ENCODE measurements at regions not wholly inside any gene's neighbourhood (a gene's known extent, or its start where the extent isn't known, plus 50 kb on each side); places are given as distances from the start of the nearest gene placed in this dataset.
A peak's percentile ranks its signal among the peaks of the same experiment; 100 is the strongest.

DNA sequence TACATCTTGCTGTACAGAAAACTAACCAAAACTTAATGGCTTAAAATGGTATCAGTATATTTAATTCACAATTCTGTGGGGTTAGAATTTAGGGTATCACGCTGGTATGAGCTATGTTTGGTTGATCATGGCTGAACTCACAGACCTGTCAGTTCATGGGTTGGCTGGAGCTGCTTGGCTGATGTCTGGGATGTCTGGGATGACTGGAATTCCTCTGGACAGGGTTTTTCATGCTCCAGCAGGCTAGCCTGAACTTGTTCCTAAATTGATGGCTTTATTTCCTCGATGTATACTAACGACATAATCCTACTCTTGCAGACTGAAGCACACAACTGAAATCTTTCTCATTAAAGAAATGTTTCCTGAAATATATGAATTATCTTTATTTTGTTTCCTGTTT, 338.9 kb upstream of the GBE1 start:
- DNase-seq (ENCODE audit: low read depth), result peak; percentile 94
- no peak overlapping the region for H3K4me3 ChIP-seq (ENCODE audit: low read length)
- TF ChIP-seq, protein P1, sequence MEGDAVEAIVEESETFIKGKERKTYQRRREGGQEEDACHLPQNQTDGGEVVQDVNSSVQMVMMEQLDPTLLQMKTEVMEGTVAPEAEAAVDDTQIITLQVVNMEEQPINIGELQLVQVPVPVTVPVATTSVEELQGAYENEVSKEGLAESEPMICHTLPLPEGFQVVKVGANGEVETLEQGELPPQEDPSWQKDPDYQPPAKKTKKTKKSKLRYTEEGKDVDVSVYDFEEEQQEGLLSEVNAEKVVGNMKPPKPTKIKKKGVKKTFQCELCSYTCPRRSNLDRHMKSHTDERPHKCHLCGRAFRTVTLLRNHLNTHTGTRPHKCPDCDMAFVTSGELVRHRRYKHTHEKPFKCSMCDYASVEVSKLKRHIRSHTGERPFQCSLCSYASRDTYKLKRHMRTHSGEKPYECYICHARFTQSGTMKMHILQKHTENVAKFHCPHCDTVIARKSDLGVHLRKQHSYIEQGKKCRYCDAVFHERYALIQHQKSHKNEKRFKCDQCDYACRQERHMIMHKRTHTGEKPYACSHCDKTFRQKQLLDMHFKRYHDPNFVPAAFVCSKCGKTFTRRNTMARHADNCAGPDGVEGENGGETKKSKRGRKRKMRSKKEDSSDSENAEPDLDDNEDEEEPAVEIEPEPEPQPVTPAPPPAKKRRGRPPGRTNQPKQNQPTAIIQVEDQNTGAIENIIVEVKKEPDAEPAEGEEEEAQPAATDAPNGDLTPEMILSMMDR (IDR thresholded peaks at IDR 0.05; ENCODE audit: insufficient read depth, low read depth, low read length, missing control alignments), result no peak

DNA sequence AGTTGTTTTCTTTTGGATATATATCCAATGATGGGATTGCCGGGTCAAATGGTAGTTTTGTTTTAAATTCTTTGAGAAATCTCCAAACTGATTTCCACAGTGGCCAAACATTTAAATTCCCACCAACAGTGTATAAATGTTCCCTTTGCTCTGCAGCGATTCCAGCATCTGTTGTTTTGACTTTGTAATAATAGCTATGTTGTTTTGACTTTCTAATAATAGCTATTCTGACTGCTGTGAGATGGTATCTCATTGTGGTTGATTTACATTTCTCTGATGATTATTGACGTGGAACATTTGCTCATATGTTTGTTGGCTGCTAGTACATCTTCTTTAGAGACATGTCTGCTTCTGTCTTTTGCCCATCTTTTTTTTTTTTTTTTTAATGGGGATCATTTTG, 332.2 kb upstream of the GBE1 start:
- H3K4me3 ChIP-seq (ENCODE audit: low read length), result no peak overlapping the region
- DNase-seq (ENCODE audit: low read depth), result no peak
- TF ChIP-seq, protein P1 (IDR thresholded peaks at IDR 0.05; ENCODE audit: insufficient read depth, low read depth, low read length, missing control alignments), result no peak

DNA sequence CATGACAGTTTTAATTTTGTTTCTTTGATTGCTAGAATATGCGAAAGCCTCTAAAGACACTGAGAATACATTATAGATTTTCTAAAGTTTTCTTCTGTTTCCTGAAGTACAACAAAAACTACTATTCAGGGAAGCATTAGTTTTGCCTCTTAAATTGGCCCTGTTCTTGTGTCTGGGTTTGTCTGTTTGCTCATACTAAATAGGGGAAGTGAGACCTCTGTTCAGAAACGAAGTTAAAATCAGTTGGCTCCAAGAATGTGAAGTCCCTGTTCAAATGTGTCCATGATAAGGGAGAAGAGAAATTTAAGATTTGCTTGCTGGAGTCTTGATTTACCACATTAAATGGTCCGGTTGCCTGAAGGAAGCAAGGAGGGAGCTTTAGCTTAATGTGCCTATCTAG, 327.3 kb upstream of the GBE1 start:
- TF ChIP-seq, protein P1 (IDR thresholded peaks at IDR 0.05; ENCODE audit: insufficient read depth, low read depth, low read length, missing control alignments), result no peak
- no peak overlapping the region for H3K4me3 ChIP-seq (ENCODE audit: low read length)
- no peak for DNase-seq (ENCODE audit: low read depth)

DNA sequence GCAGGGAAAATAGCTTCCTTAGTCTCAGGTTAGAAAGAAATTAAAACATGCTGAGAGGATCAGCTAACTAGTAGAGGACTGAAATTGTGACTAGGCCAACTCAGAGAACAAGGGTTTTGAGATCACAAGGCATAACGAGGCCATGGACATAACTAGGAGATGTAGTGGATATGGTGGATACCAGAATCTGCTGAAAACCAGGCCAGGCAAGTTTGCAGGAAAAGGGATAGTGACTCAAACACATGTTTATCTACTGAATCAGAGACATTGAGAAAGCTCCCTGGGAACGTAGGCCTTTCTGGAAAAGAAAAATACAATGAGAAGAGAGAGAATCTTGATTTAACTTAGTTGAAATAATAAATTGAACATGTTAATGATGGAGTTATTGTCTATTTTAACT, 326.5 kb upstream of the GBE1 start:
- TF ChIP-seq, protein P1 (IDR thresholded peaks at IDR 0.05; ENCODE audit: insufficient read depth, low read depth, low read length, missing control alignments), result no peak
- no peak overlapping the region for H3K4me3 ChIP-seq (ENCODE audit: low read length)
- peak; percentile 92 for DNase-seq (ENCODE audit: low read depth)

DNA sequence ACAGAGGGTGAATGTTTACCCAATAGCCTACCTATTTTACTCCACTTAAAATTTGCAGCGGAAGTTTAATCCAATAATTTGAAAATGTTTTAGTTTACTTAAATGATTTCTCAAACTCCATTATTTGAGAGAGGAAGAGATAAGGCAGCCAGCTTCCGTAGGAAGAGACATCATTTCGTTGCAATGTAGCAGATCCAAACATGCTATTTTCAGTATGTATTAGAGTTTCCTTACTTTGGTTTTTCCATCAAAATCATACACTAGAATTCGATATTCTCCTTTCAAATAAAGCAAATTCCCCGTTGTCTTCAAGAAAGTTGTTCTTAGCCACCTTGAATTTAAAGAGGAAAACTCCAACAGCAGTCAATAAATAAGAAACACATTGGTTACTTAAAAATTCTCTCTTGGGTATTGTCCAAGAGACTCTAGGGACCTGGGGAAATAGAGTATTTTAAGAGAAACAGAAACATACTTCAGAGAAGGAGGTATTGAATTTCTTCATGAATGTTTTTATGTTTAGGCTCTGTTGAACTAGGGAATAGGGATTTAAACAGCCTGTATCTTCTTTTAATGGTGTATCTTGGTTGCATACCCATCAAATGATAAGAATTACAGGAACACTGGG, 324.5 kb upstream of the GBE1 start:
- TF ChIP-seq, protein P1 (IDR thresholded peaks at IDR 0.05; ENCODE audit: insufficient read depth, low read depth, low read length, missing control alignments), result no peak
- no peak for DNase-seq (ENCODE audit: low read depth)
- H3K4me3 ChIP-seq (ENCODE audit: low read length), result no peak overlapping the region

DNA sequence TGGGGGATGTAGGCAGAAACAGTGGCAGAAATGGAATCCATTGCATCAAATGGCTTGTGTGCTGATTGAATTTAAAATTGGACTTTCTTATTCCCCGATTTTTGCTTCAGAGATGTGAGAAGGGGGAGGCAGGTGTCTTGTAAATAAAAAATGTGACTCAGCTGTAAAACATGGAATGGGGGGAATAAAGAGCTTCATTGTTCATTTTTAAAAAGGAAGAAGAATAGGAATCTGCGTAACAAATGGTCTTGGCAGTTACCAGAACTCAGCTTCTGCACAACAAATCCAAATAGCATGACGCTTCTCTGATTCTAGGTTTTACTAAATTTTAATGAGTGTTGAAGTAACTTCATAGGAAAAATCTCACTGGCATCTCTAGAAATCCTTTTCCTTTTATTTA, 323.9 kb upstream of the GBE1 start:
- TF ChIP-seq, protein P1 (IDR thresholded peaks at IDR 0.05; ENCODE audit: insufficient read depth, low read depth, low read length, missing control alignments), result no peak
- DNase-seq (ENCODE audit: low read depth), result no peak
- no peak overlapping the region for H3K4me3 ChIP-seq (ENCODE audit: low read length)

DNA sequence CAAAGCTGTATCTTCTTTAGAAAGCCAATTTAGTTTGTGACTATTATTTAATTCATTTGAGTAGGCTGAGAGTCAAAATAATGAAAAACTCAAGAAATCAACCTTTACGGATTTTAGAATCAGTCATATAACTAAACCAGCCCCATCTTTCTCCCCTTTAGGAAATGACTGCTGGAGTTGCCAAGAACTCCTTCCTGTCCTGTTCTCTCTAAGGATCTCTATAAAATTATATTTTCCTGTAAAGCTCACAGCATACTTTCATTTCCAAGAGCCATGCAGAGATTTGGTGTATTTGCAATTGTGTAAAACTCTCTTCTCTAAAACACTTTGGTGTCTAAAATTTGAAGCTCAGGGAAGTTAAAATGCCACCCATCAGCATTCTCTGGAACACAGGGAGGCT, 323.4 kb upstream of the GBE1 start:
- no peak overlapping the region for H3K4me3 ChIP-seq (ENCODE audit: low read length)
- TF ChIP-seq, protein P1 (IDR thresholded peaks at IDR 0.05; ENCODE audit: insufficient read depth, low read depth, low read length, missing control alignments), result no peak
- DNase-seq (ENCODE audit: low read depth), result no peak

Data from epithelial cell of esophagus (primary cell).